NCI-H2196 (cell line): ENCODE measurements at regions not wholly inside any gene's neighbourhood (a gene's known extent, or its start where the extent isn't known, plus 50 kb on each side); places are given as distances from the start of the nearest gene placed in this dataset.

Source experiments
- DNase-seq: peaks from one replicate; lab custom pipeline; 2025; ENCODE audit not compliant: unreplicated experiment; lab: John Stamatoyannopoulos, UW

- DNase-seq, result no peak
Observed at GRCh38 chr17:70776441-70776840, 607.1 kb downstream of the KCNJ2 start.

- no peak for DNase-seq
Observed at GRCh38 chr17:70780031-70780430, 610.7 kb downstream of the KCNJ2 start.

GRCh38 chr17:70786081-70786480 is 616.7 kb downstream of the KCNJ2 start:
- DNase-seq, result no peak

- no peak for DNase-seq
Observed at GRCh38 chr17:70787721-70788300, 618.5 kb downstream of the KCNJ2 start.

- no peak for DNase-seq
Observed at GRCh38 chr17:70791748-70792443, 622.6 kb downstream of the KCNJ2 start.

GRCh38 chr17:70794738-70795137 is 625.4 kb downstream of the KCNJ2 start:
- DNase-seq, result no peak

GRCh38 chr17:70795620-70796019 is 626.3 kb downstream of the KCNJ2 start:
- DNase-seq, result no peak

GRCh38 chr17:70796757-70797156 is 627.4 kb downstream of the KCNJ2 start:
- DNase-seq, result no peak

- no peak for DNase-seq
Observed at GRCh38 chr17:70797166-70797565, 627.8 kb downstream of the KCNJ2 start.

GRCh38 chr17:70804161-70804560 is 634.8 kb downstream of the KCNJ2 start:
- no peak for DNase-seq

GRCh38 chr17:70808596-70808995 is 639.3 kb downstream of the KCNJ2 start:
- no peak for DNase-seq

GRCh38 chr17:70810609-70811008 is 641.3 kb downstream of the KCNJ2 start:
- no peak for DNase-seq

- DNase-seq, result no peak
Observed at GRCh38 chr17:70813355-70813930, 644.1 kb downstream of the KCNJ2 start.

GRCh38 chr17:70819183-70819582 is 649.9 kb downstream of the KCNJ2 start:
- no peak for DNase-seq

GRCh38 chr17:70820276-70820675 is 650.9 kb downstream of the KCNJ2 start:
- DNase-seq, result no peak

GRCh38 chr17:70825321-70826125 is 656.2 kb downstream of the KCNJ2 start:
- DNase-seq, result no peak

- DNase-seq, result no peak
Observed at GRCh38 chr17:70829876-70830275, 660.5 kb downstream of the KCNJ2 start.

GRCh38 chr17:70834039-70834438 is 664.7 kb downstream of the KCNJ2 start:
- no peak for DNase-seq

GRCh38 chr17:70848785-70849184 is 679.5 kb downstream of the KCNJ2 start:
- DNase-seq, result no peak

GRCh38 chr17:70855401-70856054 is 686.2 kb downstream of the KCNJ2 start:
- DNase-seq, result peak; percentile 53

GRCh38 chr17:70857351-70857750 is 688.0 kb downstream of the KCNJ2 start:
- DNase-seq, result no peak
